ENCODE measurements at regions not wholly inside any gene's neighbourhood (a gene's known extent, or its start where the extent isn't known, plus 50 kb on each side); places are given as distances from the start of the nearest gene placed in this dataset.

DNA sequence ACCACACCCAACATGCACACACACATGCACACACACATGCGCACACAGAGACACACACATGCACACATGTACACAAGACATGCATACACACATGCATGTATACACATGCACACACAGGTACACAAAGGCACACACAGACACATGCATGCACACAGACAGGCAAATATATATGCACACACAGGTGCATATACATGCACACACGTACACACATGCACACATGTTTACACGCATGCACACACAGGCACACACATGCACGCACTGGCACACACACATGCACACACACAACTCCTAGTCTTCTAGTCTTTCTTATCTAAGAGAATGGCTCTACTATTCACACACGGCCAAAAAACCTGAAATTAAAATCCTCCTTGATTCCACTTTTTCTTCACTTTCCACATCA, 222.7 kb upstream of the PLD5 start:
- Histone ChIP-seq H2AFZ (ENCODE audit: low read length) (no peak overlapping the region), H3K23ac (ENCODE audit: low read depth, low read length, poor library complexity) (peak overlapping the region; percentile 43), H2BK12ac (ENCODE audit: low read length) (peak overlapping the region; percentile 28), H3K4ac (ENCODE audit: low read length) (peak overlapping the region; percentile 37), H3K9ac (ENCODE audit: low read depth, low read length, poor library complexity) (peak overlapping the region; percentile 64), H3K18ac (ENCODE audit: low read length) (peak overlapping the region; percentile 28), H2BK120ac (ENCODE audit: low read depth, low read length) (no peak overlapping the region), H2BK5ac (ENCODE audit: low read length) (no peak overlapping the region), H2AK5ac (ENCODE audit: low read depth, low read length) (no peak overlapping the region), H3K4me2 (ENCODE audit: insufficient read depth, low read length, poor library complexity, severe bottlenecking) (no peak overlapping the region), H3K9me3 (replicated peaks in 1 of 2; ENCODE audit: control insufficient read depth in 2 of 2, insufficient read depth in 1 of 2, low read depth in 1 of 2, low read length in 2 of 2) (peaks cover 0 to 3% of the 10 kb centered on the region in 2 donors), H2BK15ac (ENCODE audit: low read length) (no peak overlapping the region), H4K91ac (ENCODE audit: low read depth, low read length, poor library complexity) (no peak overlapping the region), H3K4me3 (ENCODE audit: low read length in 2 of 2) (peak overlapping the region in 1 of 2 donors; percentile 68), H3K79me1 (ENCODE audit: low read depth, low read length) (peaks cover 2% of the 10 kb centered on the region), H3K27ac (replicated peaks; ENCODE audit: low read length) (no peak overlapping the region), H3K14ac (ENCODE audit: low read length) (peak overlapping the region; percentile 77), H3K4me1 (ENCODE audit: control insufficient read depth in 2 of 2, insufficient read depth in 1 of 2, low read depth in 1 of 2, low read length in 2 of 2) (peaks cover 4 to 13% of the 10 kb centered on the region in 2 donors), H3K27me3 (ENCODE audit: control insufficient read depth in 3 of 3, insufficient read depth in 3 of 3, low read depth in 1 of 3, low read length in 3 of 3) (no peaks in the 10 kb centered on the region), H4K8ac (ENCODE audit: low read depth, low read length) (no peak overlapping the region), H3K36me3 (replicated peaks in 1 of 2; ENCODE audit: control insufficient read depth in 2 of 2, insufficient read depth in 2 of 2, low read length in 2 of 2) (peaks cover 0 to 2% of the 10 kb centered on the region in 2 donors)
- no CpG with 5 or more reads among the region's 5 CpGs for WGBS, 2 donors (ENCODE audit: extremely low coverage in 2 of 2, insufficient read length in 2 of 2, insufficient replicate concordance in 1 of 2)
- DNase-seq (ENCODE audit: low spot score): no peak

DNA sequence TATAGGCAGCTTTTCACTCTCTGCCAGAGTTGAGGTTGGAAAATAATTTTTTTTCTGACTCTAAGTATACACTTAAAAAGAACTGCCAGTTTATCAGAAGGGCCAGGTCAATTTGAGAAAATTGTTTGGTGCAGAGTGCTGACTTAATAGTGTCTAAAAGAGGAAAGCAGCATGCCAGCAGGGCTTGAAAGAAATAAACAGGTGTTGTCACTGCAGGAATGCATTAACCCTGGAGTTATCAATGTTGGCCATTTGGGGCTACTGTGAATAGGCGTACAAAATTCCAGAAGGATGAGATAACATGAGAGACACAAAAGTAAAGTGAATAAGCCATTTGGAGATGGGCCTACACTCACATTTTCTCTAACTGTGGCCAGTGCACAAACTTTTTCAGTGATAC, 220.6 kb upstream of the PLD5 start:
- H3K4me2 ChIP-seq (ENCODE audit: insufficient read depth, low read length, poor library complexity, severe bottlenecking): no peak overlapping the region
- peaks cover 0 to 2% of the 10 kb centered on the region in 2 donors for H3K36me3 ChIP-seq (replicated peaks in 1 of 2; ENCODE audit: control insufficient read depth in 2 of 2, insufficient read depth in 2 of 2, low read length in 2 of 2)
- no CpG with 5 or more reads among the region's 1 CpG for WGBS, 2 donors (ENCODE audit: extremely low coverage in 2 of 2, insufficient read length in 2 of 2, insufficient replicate concordance in 1 of 2)
- no peak overlapping the region for H3K23ac ChIP-seq (ENCODE audit: low read depth, low read length, poor library complexity)
- H2BK12ac ChIP-seq (ENCODE audit: low read length): no peak overlapping the region
- no peak overlapping the region for H4K8ac ChIP-seq (ENCODE audit: low read depth, low read length)
- no peak overlapping the region for H2BK120ac ChIP-seq (ENCODE audit: low read depth, low read length)
- no peak overlapping the region for H3K27ac ChIP-seq (replicated peaks; ENCODE audit: low read length)
- no peak overlapping the region for H3K9ac ChIP-seq (ENCODE audit: low read depth, low read length, poor library complexity)
- H3K27me3 ChIP-seq (ENCODE audit: control insufficient read depth in 3 of 3, insufficient read depth in 3 of 3, low read depth in 1 of 3, low read length in 3 of 3): no peaks in the 10 kb centered on the region
- H3K4me3 ChIP-seq (ENCODE audit: low read length in 2 of 2): no peak overlapping the region
- no peak overlapping the region for H3K18ac ChIP-seq (ENCODE audit: low read length)
- H3K14ac ChIP-seq (ENCODE audit: low read length): no peak overlapping the region
- H3K4ac ChIP-seq (ENCODE audit: low read length): no peak overlapping the region
- no peak for DNase-seq (ENCODE audit: low spot score)
- no peak overlapping the region for H2AFZ ChIP-seq (ENCODE audit: low read length)
- peaks cover 3 to 7% of the 10 kb centered on the region in 2 donors for H3K9me3 ChIP-seq (replicated peaks in 1 of 2; ENCODE audit: control insufficient read depth in 2 of 2, insufficient read depth in 1 of 2, low read depth in 1 of 2, low read length in 2 of 2)
- peaks cover 4 to 13% of the 10 kb centered on the region in 2 donors for H3K4me1 ChIP-seq (ENCODE audit: control insufficient read depth in 2 of 2, insufficient read depth in 1 of 2, low read depth in 1 of 2, low read length in 2 of 2)
- H2BK15ac ChIP-seq (ENCODE audit: low read length): no peak overlapping the region
- H3K79me1 ChIP-seq (ENCODE audit: low read depth, low read length): peaks cover 4% of the 10 kb centered on the region
- H4K91ac ChIP-seq (ENCODE audit: low read depth, low read length, poor library complexity): no peak overlapping the region
- H2BK5ac ChIP-seq (ENCODE audit: low read length): no peak overlapping the region
- H2AK5ac ChIP-seq (ENCODE audit: low read depth, low read length): no peak overlapping the region

DNA sequence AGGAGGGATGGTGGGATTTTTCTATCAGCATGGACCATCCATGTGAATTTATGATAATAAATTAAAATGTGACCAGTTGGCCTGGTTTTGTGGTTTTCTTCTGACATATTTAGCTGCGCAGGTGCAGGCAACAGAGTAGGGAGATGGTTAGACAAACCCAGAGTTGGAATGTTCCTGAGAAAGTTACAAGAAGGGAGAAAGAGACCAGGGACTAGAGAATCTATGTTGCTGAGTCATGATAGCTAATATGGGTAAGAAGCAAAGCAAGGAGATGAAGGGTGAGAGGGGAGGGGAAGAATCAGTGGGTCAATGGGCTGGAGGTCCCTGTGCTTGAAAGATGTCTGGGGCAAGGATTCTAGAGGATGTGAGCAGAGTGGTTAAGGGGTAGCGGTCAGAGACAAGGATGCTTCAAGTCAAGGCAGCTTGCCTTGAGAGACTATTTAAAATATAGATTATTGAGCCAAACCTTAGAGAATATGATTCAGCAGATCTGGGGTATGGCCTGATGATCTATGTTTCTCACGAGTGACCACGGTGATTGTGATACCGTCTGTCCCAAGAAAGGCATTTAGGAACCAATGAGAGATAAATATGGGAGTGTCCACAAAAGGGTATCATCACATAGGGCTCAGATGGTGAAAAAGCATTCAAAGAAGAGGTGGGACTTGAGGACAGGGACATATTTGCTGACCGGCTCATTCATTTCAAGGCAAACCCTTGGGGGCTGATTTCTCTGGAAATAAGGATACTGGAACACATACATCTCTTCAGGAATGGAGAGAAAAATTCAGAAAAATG, 219.7 kb upstream of the PLD5 start:
- no peak overlapping the region for H4K91ac ChIP-seq (ENCODE audit: low read depth, low read length, poor library complexity)
- WGBS, 2 donors (ENCODE audit: extremely low coverage in 2 of 2, insufficient read length in 2 of 2, insufficient replicate concordance in 1 of 2): no CpG with 5 or more reads among the region's 6 CpGs
- peaks cover 0 to 2% of the 10 kb centered on the region in 2 donors for H3K36me3 ChIP-seq (replicated peaks in 1 of 2; ENCODE audit: control insufficient read depth in 2 of 2, insufficient read depth in 2 of 2, low read length in 2 of 2)
- no peak for DNase-seq (ENCODE audit: low spot score)
- no peak overlapping the region for H2BK5ac ChIP-seq (ENCODE audit: low read length)
- H2AK5ac ChIP-seq (ENCODE audit: low read depth, low read length): no peak overlapping the region
- peaks cover 4% of the 10 kb centered on the region for H3K79me1 ChIP-seq (ENCODE audit: low read depth, low read length)
- no peak overlapping the region for H2BK15ac ChIP-seq (ENCODE audit: low read length)
- no peaks in the 10 kb centered on the region for H3K27me3 ChIP-seq (ENCODE audit: control insufficient read depth in 3 of 3, insufficient read depth in 3 of 3, low read depth in 1 of 3, low read length in 3 of 3)
- H3K4me2 ChIP-seq (ENCODE audit: insufficient read depth, low read length, poor library complexity, severe bottlenecking): no peak overlapping the region
- no peak overlapping the region for H3K9ac ChIP-seq (ENCODE audit: low read depth, low read length, poor library complexity)
- H2BK120ac ChIP-seq (ENCODE audit: low read depth, low read length): no peak overlapping the region
- no peak overlapping the region for H2BK12ac ChIP-seq (ENCODE audit: low read length)
- H2AFZ ChIP-seq (ENCODE audit: low read length): no peak overlapping the region
- no peak overlapping the region for H3K4me3 ChIP-seq (ENCODE audit: low read length in 2 of 2)
- peaks cover 3 to 7% of the 10 kb centered on the region in 2 donors for H3K9me3 ChIP-seq (replicated peaks in 1 of 2; ENCODE audit: control insufficient read depth in 2 of 2, insufficient read depth in 1 of 2, low read depth in 1 of 2, low read length in 2 of 2)
- H3K4ac ChIP-seq (ENCODE audit: low read length): no peak overlapping the region
- H3K14ac ChIP-seq (ENCODE audit: low read length): no peak overlapping the region
- no peak overlapping the region for H4K8ac ChIP-seq (ENCODE audit: low read depth, low read length)
- H3K27ac ChIP-seq (replicated peaks; ENCODE audit: low read length): no peak overlapping the region
- H3K18ac ChIP-seq (ENCODE audit: low read length): no peak overlapping the region
- H3K23ac ChIP-seq (ENCODE audit: low read depth, low read length, poor library complexity): no peak overlapping the region
- peaks cover 4 to 13% of the 10 kb centered on the region in 2 donors for H3K4me1 ChIP-seq (ENCODE audit: control insufficient read depth in 2 of 2, insufficient read depth in 1 of 2, low read depth in 1 of 2, low read length in 2 of 2)

DNA sequence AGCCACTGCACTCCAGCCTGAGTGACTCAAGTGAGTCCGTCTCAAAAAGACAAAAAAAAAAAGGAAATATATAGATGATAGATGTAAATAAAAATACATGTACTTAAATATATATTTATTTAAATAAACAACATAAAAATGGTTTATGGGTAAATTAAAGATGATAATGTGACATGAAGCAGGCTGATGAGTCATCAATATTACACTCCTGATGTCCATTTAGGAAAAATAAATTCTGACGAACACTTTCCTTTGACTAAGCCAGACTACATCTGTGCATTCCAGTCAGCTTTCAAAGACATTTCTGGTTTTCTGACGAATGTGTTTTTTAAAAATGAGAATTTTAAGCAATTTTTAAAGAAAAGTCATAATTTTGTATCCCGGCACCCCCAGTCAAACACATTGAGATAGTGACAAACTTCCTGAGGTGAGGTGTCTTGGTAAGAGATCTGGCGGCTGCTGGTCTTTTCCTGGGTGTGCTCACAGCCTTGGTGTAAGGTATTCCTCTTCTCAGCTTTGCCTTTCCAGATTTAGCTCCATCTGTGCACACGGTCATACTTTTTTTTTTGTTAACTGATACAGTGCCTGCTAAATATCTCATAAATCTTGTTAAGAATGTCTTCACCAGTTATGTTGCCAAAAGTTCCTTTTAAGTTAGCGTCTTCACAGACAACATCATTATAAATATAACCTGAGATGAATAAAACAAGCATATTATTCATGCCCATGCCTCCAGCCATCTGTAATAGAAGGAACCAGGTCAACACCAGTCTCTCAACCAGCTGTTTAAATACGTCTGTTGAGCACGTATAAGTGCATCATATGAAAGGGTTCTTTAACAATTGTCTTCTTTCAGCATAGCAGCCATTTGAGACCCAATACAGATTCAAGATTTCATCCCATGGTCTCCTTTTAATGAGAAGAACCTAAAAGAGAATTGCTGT, 214.5 kb upstream of the PLD5 start:
- Histone ChIP-seq H3K9ac (ENCODE audit: low read depth, low read length, poor library complexity) (no peak overlapping the region), H3K27ac (replicated peaks; ENCODE audit: low read length) (no peak overlapping the region), H2BK15ac (ENCODE audit: low read length) (no peak overlapping the region), H2AFZ (ENCODE audit: low read length) (no peak overlapping the region), H3K18ac (ENCODE audit: low read length) (no peak overlapping the region), H3K4me1 (ENCODE audit: control insufficient read depth in 2 of 2, insufficient read depth in 1 of 2, low read depth in 1 of 2, low read length in 2 of 2) (no peaks in the 10 kb centered on the region), H2AK5ac (ENCODE audit: low read depth, low read length) (no peak overlapping the region), H3K4ac (ENCODE audit: low read length) (no peak overlapping the region), H2BK12ac (ENCODE audit: low read length) (no peak overlapping the region), H2BK5ac (ENCODE audit: low read length) (no peak overlapping the region), H3K9me3 (replicated peaks in 1 of 2; ENCODE audit: control insufficient read depth in 2 of 2, insufficient read depth in 1 of 2, low read depth in 1 of 2, low read length in 2 of 2) (peaks cover 0 to 7% of the 10 kb centered on the region in 2 donors), H3K4me3 (ENCODE audit: low read length in 2 of 2) (no peak overlapping the region), H2BK120ac (ENCODE audit: low read depth, low read length) (no peak overlapping the region), H3K79me1 (ENCODE audit: low read depth, low read length) (peaks cover 2% of the 10 kb centered on the region), H4K91ac (ENCODE audit: low read depth, low read length, poor library complexity) (no peak overlapping the region), H3K14ac (ENCODE audit: low read length) (no peak overlapping the region), H3K36me3 (replicated peaks in 1 of 2; ENCODE audit: control insufficient read depth in 2 of 2, insufficient read depth in 2 of 2, low read length in 2 of 2) (no peaks in the 10 kb centered on the region), H4K8ac (ENCODE audit: low read depth, low read length) (no peak overlapping the region), H3K4me2 (ENCODE audit: insufficient read depth, low read length, poor library complexity, severe bottlenecking) (no peak overlapping the region), H3K23ac (ENCODE audit: low read depth, low read length, poor library complexity) (no peak overlapping the region), H3K27me3 (ENCODE audit: control insufficient read depth in 3 of 3, insufficient read depth in 3 of 3, low read depth in 1 of 3, low read length in 3 of 3) (no peaks in the 10 kb centered on the region)
- no CpG with 5 or more reads among the region's 9 CpGs for WGBS, 2 donors (ENCODE audit: extremely low coverage in 2 of 2, insufficient read length in 2 of 2, insufficient replicate concordance in 1 of 2)
- no peak for DNase-seq (ENCODE audit: low spot score)
